IMR-90 (cell line): ENCODE measurements at regions not wholly inside any gene's neighbourhood (a gene's known extent, or its start where the extent isn't known, plus 50 kb on each side); places are given as distances from the start of the nearest gene placed in this dataset.

ENCODE experiments used
- ATAC-seq: fragments of 200-7000 bp; cut with Tn5 transposase; 2 replicates; pipeline ENCODE4 v1.9.1; 2020; ENCODE audit warnings: low read depth, mild to moderate bottlenecking, moderate library complexity
- BruUV-seq: library from RNA; stranded (reverse); fragments of 400-500 nt; replicated peaks from 2 replicates; lab custom pipeline; 2021; lab: Mats Ljungman, UMichigan
- CTCF ChIA-PET: fragments of 300-600 bp; formaldehyde crosslinking; extraction: SDS; loops from one replicate; lab custom pipeline; 2021; ENCODE audit warnings: antibody characterized with exemption; lab: Yijun Ruan, JAX
- POLR2A ChIA-PET: fragments of 300-600 bp; sonication (Branson Sonifier 250); formaldehyde crosslinking; loops from one replicate; lab custom pipeline; 2022; ENCODE audit warnings: antibody characterized with exemption; ENCODE audit not compliant: unreplicated experiment; lab: Charles Lee
- DNase-seq: peaks from one replicate; pipeline ENCODE4 v3.0.0; 2013
- H2AFZ ChIP-seq: replicated peaks from 2 replicates; pipeline ENCODE3; 2013; ENCODE audit warnings: low read length, mild to moderate bottlenecking; ENCODE audit not compliant: poor library complexity
- H2AK5ac ChIP-seq: 2 replicates; pipeline ENCODE4 v1.6.1; 2013; ENCODE audit warnings: low read depth, low read length, inconsistent platforms
- H2AK9ac ChIP-seq: replicated peaks from 2 replicates; pipeline ENCODE3; 2013; ENCODE audit warnings: mild to moderate bottlenecking, low read depth, low read length, moderate library complexity; ENCODE audit not compliant: poor library complexity
- H2BK120ac ChIP-seq: 2 replicates; pipeline ENCODE4 v1.6.1; 2013; ENCODE audit warnings: low read depth, low read length, inconsistent platforms
- H2BK15ac ChIP-seq: 3 replicates; pipeline ENCODE4 v1.6.1; 2013; ENCODE audit warnings: low read depth, low read length, inconsistent platforms
- H2BK20ac ChIP-seq: 2 replicates; pipeline ENCODE4 v1.6.1; 2013; ENCODE audit warnings: low read depth, mild to moderate bottlenecking, inconsistent platforms, low read length, moderate library complexity
- H2BK5ac ChIP-seq: 2 replicates; pipeline ENCODE4 v1.6.1; 2013; ENCODE audit warnings: mild to moderate bottlenecking, low read depth, low read length, inconsistent platforms; ENCODE audit not compliant: poor library complexity, severe bottlenecking
- H3K14ac ChIP-seq: replicated peaks from 2 replicates; pipeline ENCODE4 v1.6.1; 2013; ENCODE audit warnings: low read depth, low read length, inconsistent platforms
- H3K18ac ChIP-seq: 2 replicates; pipeline ENCODE4 v1.6.1; 2013; ENCODE audit warnings: low read depth, low read length, control low read depth
- H3K23ac ChIP-seq: 2 replicates; pipeline ENCODE4 v1.6.1; 2013; ENCODE audit warnings: low read depth, low read length, inconsistent platforms
- H3K27ac ChIP-seq: 2 replicates; pipeline ENCODE4 v1.5.1; 2013; ENCODE audit warnings: mild to moderate bottlenecking, control low read depth, low read length; ENCODE audit not compliant: insufficient read depth
- H3K27me3 ChIP-seq: 2 replicates; pipeline ENCODE4 v1.6.1; 2013; ENCODE audit warnings: low read length; ENCODE audit not compliant: control insufficient read depth, insufficient read depth
- H3K36me3 ChIP-seq: 2 replicates; pipeline ENCODE4 v1.6.1; 2013; ENCODE audit warnings: low read length, mixed read lengths; ENCODE audit not compliant: control insufficient read depth, insufficient read depth
- H3K4ac ChIP-seq: 2 replicates; pipeline ENCODE4 v1.6.1; 2013; ENCODE audit warnings: low read depth, low read length, inconsistent platforms
- H3K4me1 ChIP-seq: 2 replicates; pipeline ENCODE4 v1.6.1; 2013; ENCODE audit warnings: low read length, mixed read lengths; ENCODE audit not compliant: control insufficient read depth, insufficient read depth
- H3K4me2 ChIP-seq: 2 replicates; pipeline ENCODE4 v1.6.1; 2013; ENCODE audit warnings: low read depth, mild to moderate bottlenecking, control low read depth, low read length, moderate library complexity
- H3K4me3 ChIP-seq: 2 replicates; pipeline ENCODE4 v1.5.1; 2013; ENCODE audit warnings: low read depth, mild to moderate bottlenecking, control low read depth, low read length, moderate library complexity; ENCODE audit not compliant: insufficient read depth
- H3K56ac ChIP-seq: 2 replicates; pipeline ENCODE4 v1.6.1; 2013; ENCODE audit warnings: low read length, inconsistent platforms; ENCODE audit not compliant: insufficient read depth; ENCODE audit errors: extremely low read depth
- H3K79me1 ChIP-seq, 2 experiments: 2 replicates each; pipeline ENCODE4 v1.6.1; 2013; ENCODE audit warnings: low read length in 2 of 2, inconsistent platforms in 1 of 2, low read depth in 1 of 2
- H3K9ac ChIP-seq: 2 replicates; pipeline ENCODE4 v1.6.1; 2013; ENCODE audit warnings: low read depth, low read length, control low read depth
- H3K9me1 ChIP-seq: 2 replicates; pipeline ENCODE4 v1.6.1; 2013; ENCODE audit warnings: low read length, inconsistent platforms; ENCODE audit not compliant: insufficient read depth
- H3K9me3 ChIP-seq: 2 replicates; pipeline ENCODE4 v1.6.1; 2013; ENCODE audit warnings: low read length; ENCODE audit not compliant: control insufficient read depth, insufficient read depth
- H4K20me1 ChIP-seq: 2 replicates; pipeline ENCODE4 v1.6.1; 2013; ENCODE audit warnings: low read length, inconsistent platforms; ENCODE audit not compliant: insufficient read depth
- H4K5ac ChIP-seq: 2 replicates; pipeline ENCODE4 v1.6.1; 2013; ENCODE audit warnings: mild to moderate bottlenecking, low read depth, low read length, control low read depth
- H4K8ac ChIP-seq, 2 experiments: 2 replicates each; pipeline ENCODE4 v1.6.1; 2013; ENCODE audit warnings: low read depth in 2 of 2, low read length in 2 of 2, control low read depth in 1 of 2, inconsistent platforms in 1 of 2
- H4K91ac ChIP-seq: 2 replicates; pipeline ENCODE4 v1.6.1; 2013; ENCODE audit warnings: low read depth, low read length, inconsistent platforms; ENCODE audit not compliant: insufficient read depth
- BHLHE40 ChIP-seq: fragments of 150-350 bp; IDR thresholded peaks from 2 replicates; pipeline ENCODE4 v1.6.1; 2016; ENCODE audit warnings: mild to moderate bottlenecking, low read depth, low read length
- CEBPB ChIP-seq: IDR thresholded peaks from 2 replicates; pipeline ENCODE4 v1.6.1; 2012; ENCODE audit warnings: low read depth, low read length, improper control_type of control experiment
- CHD1 ChIP-seq: IDR thresholded peaks from 2 replicates; pipeline ENCODE4 v1.6.1; 2012; ENCODE audit warnings: low read depth, low read length, improper control_type of control experiment
- CTCF ChIP-seq: conservative IDR thresholded peaks from 2 replicates; pipeline ENCODE4 v1.5.1; 2012; ENCODE audit warnings: mild to moderate bottlenecking, low read depth, low read length, improper control_type of control experiment
- FOS ChIP-seq: fragments of 150-350 bp; IDR thresholded peaks from 2 replicates; pipeline ENCODE4 v1.6.1; 2016; ENCODE audit warnings: low read depth, low read length
- MAFK ChIP-seq: IDR thresholded peaks from 2 replicates; pipeline ENCODE4 v1.6.1; 2012; ENCODE audit warnings: low read depth, low read length, improper control_type of control experiment
- MAZ ChIP-seq: IDR thresholded peaks from 2 replicates; pipeline ENCODE4 v1.6.1; 2012; ENCODE audit warnings: low read depth, mild to moderate bottlenecking, low read length, improper control_type of control experiment, moderate library complexity, borderline replicate concordance
- MXI1 ChIP-seq: IDR thresholded peaks from 2 replicates; pipeline ENCODE4 v1.6.1; 2012; ENCODE audit warnings: low read depth, mild to moderate bottlenecking, low read length, moderate library complexity, borderline replicate concordance
- NFE2L2 ChIP-seq: fragments of 150-350 bp; IDR thresholded peaks from 2 replicates; pipeline ENCODE4 v1.6.1; 2016; ENCODE audit warnings: low read depth, mild to moderate bottlenecking, low read length
- POLR2A ChIP-seq: IDR thresholded peaks from 2 replicates; pipeline ENCODE4 v1.6.1; 2012; ENCODE audit warnings: mild to moderate bottlenecking, low read depth, low read length
- RAD21 ChIP-seq: IDR thresholded peaks from 2 replicates; pipeline ENCODE4 v1.6.1; 2012; ENCODE audit warnings: low read length, improper control_type of control experiment
- RCOR1 ChIP-seq: IDR thresholded peaks from 2 replicates; pipeline ENCODE4 v1.6.1; 2012; ENCODE audit warnings: mild to moderate bottlenecking, low read length, improper control_type of control experiment; ENCODE audit not compliant: insufficient replicate concordance
- RFX5 ChIP-seq: IDR thresholded peaks from 2 replicates; pipeline ENCODE4 v1.8.0; 2012; ENCODE audit warnings: low read depth, mild to moderate bottlenecking, low read length, moderate library complexity
- SMC3 ChIP-seq: fragments of 150-350 bp; IDR thresholded peaks from 2 replicates; pipeline ENCODE4 v1.6.1; 2016; ENCODE audit warnings: low read depth, mild to moderate bottlenecking, antibody characterized with exemption, low read length, moderate library complexity
- USF2 ChIP-seq: fragments of 150-350 bp; IDR thresholded peaks from 2 replicates; pipeline ENCODE4 v1.6.1; 2017; ENCODE audit warnings: mild to moderate bottlenecking, antibody characterized with exemption, low read length, low read depth
- WGBS, 2 experiments: methylation state at CpG; one replicate each; pipeline versions ENCODE4 v1.1.5 to v1.1.7; 2013; ENCODE audit warnings: missing lambda C conversion rate in 2 of 2; ENCODE audit not compliant: insufficient read length in 1 of 2; ENCODE audit errors: extremely low coverage in 2 of 2; 5-methylcytosine and 5-hydroxymethylcytosine counted together
- dilution Hi-C: fragments of 300-500 bp; cut with HindIII; formaldehyde crosslinking; loops from one replicate; pipeline ENCODE4 v1.14.3; 2018; ENCODE audit warnings: low sequenced_read_pairs; ENCODE audit not compliant: unreplicated experiment
- in situ Hi-C: fragments of 300-500 bp; cut with MboI; formaldehyde crosslinking; loops from 3 replicates; pipeline ENCODE4 v1.14.3; 2019; ENCODE audit warnings: low sequenced_read_pairs, inconsistent platforms, mixed read lengths
- intact Hi-C: fragments of 100-400 bp; cut with micrococcal nuclease; formaldehyde crosslinking; loops from 2 replicates; pipeline ENCODE4 v1.10.0; 2022
- TF ChIP-seq, protein P1 (sequence below): fragments of 150-350 bp; IDR thresholded peaks from 2 replicates; pipeline ENCODE4 v1.6.1; 2016; ENCODE audit warnings: low read depth, mild to moderate bottlenecking, low read length, moderate library complexity, borderline replicate concordance

DNA sequence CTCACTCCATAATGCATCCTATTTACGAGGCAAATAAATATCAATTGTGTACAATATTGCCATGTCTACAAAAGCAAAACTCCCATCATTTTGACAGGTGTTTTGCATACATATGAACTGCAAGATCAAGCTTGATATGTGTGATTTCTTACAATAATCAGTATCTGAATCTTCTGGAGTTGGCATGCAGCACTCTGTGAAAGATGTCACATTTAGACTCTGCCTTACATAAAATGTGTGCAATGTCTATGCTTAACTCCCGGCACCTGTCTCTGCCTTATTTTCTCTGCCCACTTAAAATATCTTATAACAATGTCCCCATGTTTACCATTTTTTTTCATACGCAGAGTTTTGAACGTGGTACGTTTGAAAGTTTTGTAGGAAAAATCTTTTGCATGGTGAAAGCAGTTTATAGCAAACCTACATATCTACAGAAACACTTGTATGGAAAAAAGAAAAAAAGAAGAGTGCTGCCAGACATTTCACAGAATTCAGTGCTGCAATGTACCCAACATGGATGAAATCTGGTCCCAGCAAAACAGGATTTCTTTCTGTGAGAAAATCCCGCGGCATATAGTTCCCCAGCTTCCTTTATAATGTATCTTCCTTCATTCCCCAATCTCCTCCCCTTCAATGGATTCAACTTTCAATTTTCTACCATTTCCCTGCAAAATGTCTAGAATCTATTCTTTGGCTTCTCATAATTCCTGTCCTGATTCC is 114.1 kb upstream of the NRP1 start:
- H3K9ac ChIP-seq: no peak overlapping the region
- H2BK20ac ChIP-seq: no peak overlapping the region
- no peak overlapping the region for H3K14ac ChIP-seq
- ChIA-PET CTCF (no interaction called here), POLR2A (no interaction called here)
- WGBS, 2 experiments: 100% methylated on average over 2 of the region's 7 CpGs; no CpG with 5 or more reads in 1 of the 2 experiments
- no peak overlapping the region for H4K5ac ChIP-seq
- no peak overlapping the region for H3K23ac ChIP-seq
- H4K20me1 ChIP-seq: no peaks in the 10 kb centered on the region
- ATAC-seq (no peak), DNase-seq (no peak)
- H3K18ac ChIP-seq: no peak overlapping the region
- H3K27me3 ChIP-seq: no peaks in the 10 kb centered on the region
- no peaks in the 10 kb centered on the region for H3K9me1 ChIP-seq
- no peak overlapping the region for H2AK9ac ChIP-seq
- no peak overlapping the region for H3K4me2 ChIP-seq
- no peaks in the 10 kb centered on the region for H3K36me3 ChIP-seq
- H3K79me1 ChIP-seq: no peaks in the 10 kb centered on the region
- H3K9me3 ChIP-seq: 0 out of 2 replicates have a peak, but pooled peaks cover 3% of the 10 kb centered on the region
- no peak overlapping the region for H2AFZ ChIP-seq
- H2BK15ac ChIP-seq: no peak overlapping the region
- no peak for TF ChIP-seq RAD21
- no peak for TF ChIP-seq MAFK
- TF ChIP-seq SMC3: no peak
- no peak for TF ChIP-seq RFX5
- TF ChIP-seq MXI1: no peak
- TF ChIP-seq CTCF: no peak
- TF ChIP-seq, protein P1, sequence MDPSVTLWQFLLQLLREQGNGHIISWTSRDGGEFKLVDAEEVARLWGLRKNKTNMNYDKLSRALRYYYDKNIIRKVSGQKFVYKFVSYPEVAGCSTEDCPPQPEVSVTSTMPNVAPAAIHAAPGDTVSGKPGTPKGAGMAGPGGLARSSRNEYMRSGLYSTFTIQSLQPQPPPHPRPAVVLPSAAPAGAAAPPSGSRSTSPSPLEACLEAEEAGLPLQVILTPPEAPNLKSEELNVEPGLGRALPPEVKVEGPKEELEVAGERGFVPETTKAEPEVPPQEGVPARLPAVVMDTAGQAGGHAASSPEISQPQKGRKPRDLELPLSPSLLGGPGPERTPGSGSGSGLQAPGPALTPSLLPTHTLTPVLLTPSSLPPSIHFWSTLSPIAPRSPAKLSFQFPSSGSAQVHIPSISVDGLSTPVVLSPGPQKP: no peak
- TF ChIP-seq FOS: no peak
- TF ChIP-seq POLR2A: no peak
- no peak for TF ChIP-seq CEBPB
- no peak for TF ChIP-seq MAZ
- TF ChIP-seq USF2: no peak
- TF ChIP-seq BHLHE40: no peak
- no peak for TF ChIP-seq NFE2L2
- TF ChIP-seq CHD1: no peak
- TF ChIP-seq RCOR1: no peak
- no peak overlapping the region for H3K27ac ChIP-seq
- H3K4me1 ChIP-seq: no peaks in the 10 kb centered on the region
- no peak overlapping the region for H2BK5ac ChIP-seq
- H3K4ac ChIP-seq: no peak overlapping the region
- no peak overlapping the region for H3K56ac ChIP-seq
- no peak overlapping the region for H4K91ac ChIP-seq
- H4K8ac ChIP-seq: no peak overlapping the region
- H2AK5ac ChIP-seq: no peak overlapping the region
- in situ Hi-C loops: no loop called here
- H2BK120ac ChIP-seq: no peak overlapping the region
- intact Hi-C loops: no loop called here
- no peak overlapping the region for H3K4me3 ChIP-seq
- dilution Hi-C loops: no loop called here
- no TSS peak for BruUV-seq
